ENCODE measurements at regions not wholly inside any gene's neighbourhood (a gene's known extent, or its start where the extent isn't known, plus 50 kb on each side); places are given as distances from the start of the nearest gene placed in this dataset.

- TF ChIP-seq CTCF (IDR thresholded peaks at IDR 0.05; ENCODE audit: low read depth, low read length) (no peak), EZH2phosphoT487 (IDR thresholded peaks at IDR 0.05; ENCODE audit: low read depth) (no peak)
Measured at GRCh38 chr2:128580988-128581848, 262.6 kb upstream of the HS6ST1 start.
